ENCODE measurements at regions not wholly inside any gene's neighbourhood (a gene's known extent, or its start where the extent isn't known, plus 50 kb on each side); places are given as distances from the start of the nearest gene placed in this dataset.
A peak's percentile ranks its signal among the peaks of the same experiment; 100 is the strongest.
"Not testable (repeated sequence)": the region's sequence is repeated elsewhere in the genome, so short reads cannot be mapped to it uniquely, and the experiment has no call there.

DNA sequence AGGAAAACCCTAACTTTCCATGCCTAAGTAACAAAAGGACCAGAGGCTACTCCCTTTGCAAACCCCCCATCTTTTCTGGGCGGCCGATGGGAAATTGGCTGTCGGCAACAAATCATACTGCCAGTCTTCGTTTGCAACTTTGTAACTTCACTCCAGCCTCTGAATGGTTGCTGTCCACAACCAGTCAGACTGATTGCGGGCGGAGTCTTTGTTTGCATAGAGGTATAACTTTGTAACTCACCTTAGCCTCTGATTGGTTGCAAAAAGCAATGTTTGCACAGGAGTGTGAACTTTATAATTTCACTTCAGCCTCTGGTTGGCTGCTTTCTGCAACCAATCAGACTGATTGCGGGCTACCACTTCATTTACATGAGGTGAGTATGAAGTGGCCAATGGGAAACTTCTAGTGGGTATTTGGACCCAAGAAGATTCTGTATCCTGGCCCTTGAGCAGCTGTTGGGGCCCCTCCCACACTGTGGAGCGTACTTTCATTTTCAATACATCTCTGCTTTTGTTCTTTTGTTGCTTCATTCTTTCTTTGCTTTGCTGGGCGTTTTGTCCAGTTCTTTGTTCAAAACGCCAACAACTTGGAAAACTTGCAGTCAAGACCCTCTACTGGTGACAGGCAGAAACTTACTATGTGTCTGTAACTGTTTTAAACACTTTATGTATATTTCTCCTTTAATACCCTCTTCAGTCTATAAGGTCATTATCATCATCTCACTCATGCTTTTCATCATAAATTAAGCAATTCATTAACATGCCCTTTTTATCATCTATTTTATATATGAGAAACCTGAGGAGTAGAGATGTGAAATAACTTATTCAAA lies 55.8 kb upstream of the PPP1R12A start:
- DNase-seq = not testable (repeated sequence)

DNA sequence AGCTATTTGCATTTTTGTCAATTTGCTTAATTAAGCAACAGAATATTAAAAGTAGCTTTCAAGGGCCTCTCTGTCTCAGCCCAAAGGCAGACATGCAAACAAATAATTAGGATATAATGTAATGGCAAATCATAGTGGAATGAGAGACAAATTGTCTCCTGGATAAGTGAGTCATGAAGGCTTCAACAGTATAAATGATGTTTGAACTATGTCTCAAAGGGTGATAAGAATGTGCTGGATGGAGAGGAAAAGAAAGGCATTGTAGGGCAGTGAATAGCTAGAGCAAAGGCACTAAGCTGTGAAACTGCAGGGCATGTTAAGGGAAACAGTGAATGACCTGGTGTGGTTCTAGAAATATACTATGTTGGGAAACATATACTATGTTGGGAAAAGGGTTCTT lies 53.5 kb upstream of the PPP1R12A start:
- DNase-seq = peak in 1 of 2 experiments; percentile 40

DNA sequence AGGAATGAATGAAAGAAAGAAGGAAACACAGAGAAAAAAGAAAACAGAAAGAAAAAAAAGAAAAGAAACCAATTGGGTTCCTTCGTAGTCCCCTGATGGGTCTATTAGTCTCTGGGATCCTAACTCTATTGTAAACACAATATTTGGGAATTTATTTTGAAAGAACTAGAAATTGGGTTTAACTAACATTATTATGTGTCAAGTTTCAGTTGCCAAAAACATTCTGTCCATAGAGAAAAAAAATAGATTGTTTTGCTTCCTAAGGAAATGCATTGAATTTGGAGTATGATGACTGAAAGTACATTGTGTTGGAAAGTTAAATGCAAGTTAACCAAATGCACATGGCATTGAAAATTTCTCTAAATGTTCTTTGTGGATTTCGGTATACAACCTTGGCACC lies 52.8 kb upstream of the PPP1R12A start:
- no peak for DNase-seq

All from NCI-H1930 (cell line).